ENCODE measurements at regions not wholly inside any gene's neighbourhood (a gene's known extent, or its start where the extent isn't known, plus 50 kb on each side); places are given as distances from the start of the nearest gene placed in this dataset.

DNA sequence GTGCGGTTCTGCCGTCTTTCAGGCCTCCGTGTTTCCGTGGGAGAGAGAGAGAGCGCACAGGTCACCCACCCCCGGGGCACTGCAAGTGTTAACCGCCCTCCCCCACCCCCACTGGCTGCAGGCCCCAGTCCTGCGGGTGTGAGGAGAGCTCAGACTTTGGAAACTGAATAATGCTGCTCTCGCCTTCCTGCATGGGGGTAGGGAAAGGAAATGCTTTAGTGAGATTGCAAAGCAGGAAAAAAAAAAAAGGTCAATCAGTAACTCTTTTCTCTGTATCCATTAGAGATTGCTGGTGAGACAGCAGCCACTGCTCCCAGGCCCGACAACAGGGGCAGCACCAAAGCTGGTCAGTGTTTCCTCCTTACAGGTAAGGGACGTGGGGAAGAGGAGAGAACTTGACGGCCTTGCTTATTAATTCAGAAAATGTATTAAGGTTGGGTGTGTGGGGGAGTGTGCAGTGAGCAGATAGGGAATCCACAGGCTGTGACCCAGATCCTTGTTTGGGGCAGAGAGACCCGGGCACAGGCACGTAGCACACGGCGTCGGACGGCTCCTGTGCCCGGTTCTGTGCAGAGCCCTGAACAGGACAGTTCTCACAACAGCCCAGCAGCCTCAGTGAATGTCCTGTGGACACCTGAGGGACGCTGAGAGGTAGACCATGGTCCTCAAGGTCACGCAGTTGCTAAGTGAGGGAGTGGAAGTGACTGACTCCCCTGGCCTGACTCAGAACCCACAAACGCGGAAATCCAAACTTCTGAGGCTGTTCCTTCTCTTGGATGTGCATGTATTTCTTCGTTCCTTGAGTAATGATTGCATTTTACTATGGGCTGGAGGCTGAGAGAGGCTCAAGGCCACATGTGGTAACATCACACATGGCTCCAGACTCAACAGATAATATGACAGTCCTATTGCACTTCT, 156.5 kb downstream of the FOXL1 start:
- Histone ChIP-seq H3K9me3 (replicated peaks in 1 of 2; ENCODE audit: control insufficient read depth in 2 of 2, insufficient read depth in 1 of 2, low read depth in 1 of 2, low read length in 2 of 2) (peaks cover 0 to 4% of the 10 kb centered on the region in 2 donors), H2AFZ (ENCODE audit: low read length) (peak overlapping the region; percentile 35), H3K14ac (ENCODE audit: low read length) (no peak overlapping the region), H3K4me1 (ENCODE audit: control insufficient read depth in 2 of 2, insufficient read depth in 1 of 2, low read depth in 1 of 2, low read length in 2 of 2) (peaks cover 4 to 36% of the 10 kb centered on the region in 2 donors), H4K91ac (ENCODE audit: low read depth, low read length, poor library complexity) (no peak overlapping the region), H3K23ac (ENCODE audit: low read depth, low read length, poor library complexity) (no peak overlapping the region), H3K27me3 (ENCODE audit: control insufficient read depth in 3 of 3, insufficient read depth in 3 of 3, low read depth in 1 of 3, low read length in 3 of 3) (peaks cover 0 to 41% (median 19%) of the 10 kb centered on the region in 3 experiments), H2BK5ac (ENCODE audit: low read length) (no peak overlapping the region), H2BK15ac (ENCODE audit: low read length) (peak overlapping the region; percentile 40), H3K36me3 (replicated peaks in 1 of 2; ENCODE audit: control insufficient read depth in 2 of 2, insufficient read depth in 2 of 2, low read length in 2 of 2) (no peaks in the 10 kb centered on the region), H3K9ac (ENCODE audit: low read depth, low read length, poor library complexity) (peak overlapping the region; percentile 9), H3K4me2 (ENCODE audit: insufficient read depth, low read length, poor library complexity, severe bottlenecking) (no peak overlapping the region), H3K18ac (ENCODE audit: low read length) (peak overlapping the region; percentile 73), H4K8ac (ENCODE audit: low read depth, low read length) (no peak overlapping the region), H2BK120ac (ENCODE audit: low read depth, low read length) (no peak overlapping the region), H3K4me3 (ENCODE audit: low read length in 2 of 2) (no peak overlapping the region), H2BK12ac (ENCODE audit: low read length) (no peak overlapping the region), H2AK5ac (ENCODE audit: low read depth, low read length) (no peak overlapping the region), H3K27ac (replicated peaks; ENCODE audit: low read length) (no peak overlapping the region), H3K4ac (ENCODE audit: low read length) (no peak overlapping the region), H3K79me1 (ENCODE audit: low read depth, low read length) (no peaks in the 10 kb centered on the region)
- no peak for DNase-seq (ENCODE audit: low spot score)
- WGBS, 2 donors (ENCODE audit: extremely low coverage in 2 of 2, insufficient read length in 2 of 2, insufficient replicate concordance in 1 of 2): no CpG with 5 or more reads among the region's 24 CpGs

DNA sequence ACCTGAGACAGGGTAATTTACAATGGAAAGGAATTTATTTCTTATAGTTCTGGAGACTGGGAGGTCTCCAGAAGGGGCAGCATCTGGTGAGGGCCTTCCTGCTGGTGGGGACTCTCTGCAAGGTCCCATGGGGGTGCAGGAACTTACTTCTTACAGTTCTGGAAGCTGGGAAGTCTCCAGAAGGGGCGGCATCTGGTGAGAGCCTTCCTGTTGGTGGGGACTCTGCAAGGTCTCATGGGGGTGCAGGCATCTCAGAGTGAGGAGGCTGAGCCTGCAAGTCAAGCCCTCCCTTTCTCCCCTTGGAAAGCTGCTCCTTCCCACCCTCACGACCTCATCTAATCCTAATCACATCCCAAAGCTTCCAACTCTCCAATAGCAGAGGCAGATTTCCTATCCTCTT, 157.4 kb downstream of the FOXL1 start:
- Histone ChIP-seq H3K23ac (ENCODE audit: low read depth, low read length, poor library complexity) (no peak overlapping the region), H2BK12ac (ENCODE audit: low read length) (no peak overlapping the region), H4K91ac (ENCODE audit: low read depth, low read length, poor library complexity) (no peak overlapping the region), H2BK5ac (ENCODE audit: low read length) (no peak overlapping the region), H2BK15ac (ENCODE audit: low read length) (peak overlapping the region; percentile 60), H3K27ac (replicated peaks; ENCODE audit: low read length) (no peak overlapping the region), H3K4me2 (ENCODE audit: insufficient read depth, low read length, poor library complexity, severe bottlenecking) (no peak overlapping the region), H3K27me3 (ENCODE audit: control insufficient read depth in 3 of 3, insufficient read depth in 3 of 3, low read depth in 1 of 3, low read length in 3 of 3) (peaks cover 0 to 32% (median 19%) of the 10 kb centered on the region in 3 experiments), H3K9ac (ENCODE audit: low read depth, low read length, poor library complexity) (no peak overlapping the region), H3K4ac (ENCODE audit: low read length) (no peak overlapping the region), H3K79me1 (ENCODE audit: low read depth, low read length) (no peaks in the 10 kb centered on the region), H2AFZ (ENCODE audit: low read length) (no peak overlapping the region), H3K18ac (ENCODE audit: low read length) (no peak overlapping the region), H2AK5ac (ENCODE audit: low read depth, low read length) (no peak overlapping the region), H3K14ac (ENCODE audit: low read length) (no peak overlapping the region), H4K8ac (ENCODE audit: low read depth, low read length) (no peak overlapping the region), H3K9me3 (replicated peaks in 1 of 2; ENCODE audit: control insufficient read depth in 2 of 2, insufficient read depth in 1 of 2, low read depth in 1 of 2, low read length in 2 of 2) (peaks cover 0 to 4% of the 10 kb centered on the region in 2 donors), H3K4me3 (ENCODE audit: low read length in 2 of 2) (no peak overlapping the region), H2BK120ac (ENCODE audit: low read depth, low read length) (no peak overlapping the region), H3K4me1 (ENCODE audit: control insufficient read depth in 2 of 2, insufficient read depth in 1 of 2, low read depth in 1 of 2, low read length in 2 of 2) (peaks cover 4 to 32% of the 10 kb centered on the region in 2 donors), H3K36me3 (replicated peaks in 1 of 2; ENCODE audit: control insufficient read depth in 2 of 2, insufficient read depth in 2 of 2, low read length in 2 of 2) (no peaks in the 10 kb centered on the region)
- no CpG with 5 or more reads among the region's 2 CpGs for WGBS, 2 donors (ENCODE audit: extremely low coverage in 2 of 2, insufficient read length in 2 of 2, insufficient replicate concordance in 1 of 2)
- DNase-seq (ENCODE audit: low spot score): no peak

DNA sequence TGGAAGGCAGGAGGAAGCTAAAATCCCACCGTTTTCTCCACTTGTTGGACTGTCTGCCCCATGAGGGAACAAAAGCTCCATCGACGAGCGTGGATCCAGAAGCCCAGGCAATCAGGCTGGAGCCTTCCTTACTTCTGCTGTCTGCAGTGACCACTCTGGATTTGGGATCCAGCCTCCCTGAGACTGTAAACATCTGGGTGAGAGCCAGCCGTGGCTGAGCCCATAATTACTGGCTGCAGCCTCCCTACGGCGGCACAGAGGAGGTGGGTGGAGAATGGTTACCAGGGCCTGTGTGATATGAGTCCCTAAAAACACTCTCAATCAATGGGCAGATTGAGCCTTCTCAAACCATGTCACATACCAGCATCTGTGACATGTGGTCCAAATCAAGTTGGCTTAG, 158.2 kb downstream of the FOXL1 start:
- H3K79me1 ChIP-seq (ENCODE audit: low read depth, low read length): no peaks in the 10 kb centered on the region
- no peak overlapping the region for H2AFZ ChIP-seq (ENCODE audit: low read length)
- H3K9me3 ChIP-seq (replicated peaks in 1 of 2; ENCODE audit: control insufficient read depth in 2 of 2, insufficient read depth in 1 of 2, low read depth in 1 of 2, low read length in 2 of 2): peaks cover 0 to 4% of the 10 kb centered on the region in 2 donors
- H2BK12ac ChIP-seq (ENCODE audit: low read length): no peak overlapping the region
- H4K8ac ChIP-seq (ENCODE audit: low read depth, low read length): no peak overlapping the region
- no peak for DNase-seq (ENCODE audit: low spot score)
- no peak overlapping the region for H3K27ac ChIP-seq (replicated peaks; ENCODE audit: low read length)
- H3K4me1 ChIP-seq (ENCODE audit: control insufficient read depth in 2 of 2, insufficient read depth in 1 of 2, low read depth in 1 of 2, low read length in 2 of 2): peaks cover 4 to 38% of the 10 kb centered on the region in 2 donors
- no peaks in the 10 kb centered on the region for H3K36me3 ChIP-seq (replicated peaks in 1 of 2; ENCODE audit: control insufficient read depth in 2 of 2, insufficient read depth in 2 of 2, low read length in 2 of 2)
- H3K4me3 ChIP-seq (ENCODE audit: low read length in 2 of 2): no peak overlapping the region
- no peak overlapping the region for H2AK5ac ChIP-seq (ENCODE audit: low read depth, low read length)
- no peak overlapping the region for H3K23ac ChIP-seq (ENCODE audit: low read depth, low read length, poor library complexity)
- no peak overlapping the region for H2BK5ac ChIP-seq (ENCODE audit: low read length)
- no peak overlapping the region for H3K9ac ChIP-seq (ENCODE audit: low read depth, low read length, poor library complexity)
- H3K4ac ChIP-seq (ENCODE audit: low read length): no peak overlapping the region
- peak overlapping the region; percentile 30 for H2BK15ac ChIP-seq (ENCODE audit: low read length)
- no peak overlapping the region for H2BK120ac ChIP-seq (ENCODE audit: low read depth, low read length)
- no peak overlapping the region for H4K91ac ChIP-seq (ENCODE audit: low read depth, low read length, poor library complexity)
- H3K14ac ChIP-seq (ENCODE audit: low read length): no peak overlapping the region
- peak overlapping the region; percentile 2 for H3K18ac ChIP-seq (ENCODE audit: low read length)
- no CpG with 5 or more reads among the region's 7 CpGs for WGBS, 2 donors (ENCODE audit: extremely low coverage in 2 of 2, insufficient read length in 2 of 2, insufficient replicate concordance in 1 of 2)
- peaks cover 0 to 25% (median 19%) of the 10 kb centered on the region in 3 experiments for H3K27me3 ChIP-seq (ENCODE audit: control insufficient read depth in 3 of 3, insufficient read depth in 3 of 3, low read depth in 1 of 3, low read length in 3 of 3)
- H3K4me2 ChIP-seq (ENCODE audit: insufficient read depth, low read length, poor library complexity, severe bottlenecking): no peak overlapping the region

DNA sequence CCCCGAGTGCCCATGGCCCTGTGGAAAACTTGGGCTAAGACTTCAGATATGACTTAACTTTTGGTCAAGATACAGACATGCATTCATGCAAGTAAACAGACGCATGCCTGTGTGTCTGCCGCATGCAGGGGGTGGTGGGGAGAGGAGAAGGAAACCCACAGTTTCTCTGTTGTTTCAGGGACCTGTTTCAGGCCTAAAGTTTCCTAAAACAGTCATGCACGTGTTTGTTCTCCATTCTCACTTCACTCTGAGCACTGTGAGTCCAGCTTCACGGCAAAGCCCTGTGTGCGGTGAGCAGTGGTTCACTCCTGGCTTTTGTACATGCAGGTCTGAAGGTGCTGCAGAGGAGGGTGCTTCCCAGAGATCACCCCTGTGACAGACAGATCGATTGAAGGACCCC, 158.7 kb downstream of the FOXL1 start:
- Histone ChIP-seq H3K27me3 (ENCODE audit: control insufficient read depth in 3 of 3, insufficient read depth in 3 of 3, low read depth in 1 of 3, low read length in 3 of 3) (peaks cover 0 to 19% (median 18%) of the 10 kb centered on the region in 3 experiments), H3K18ac (ENCODE audit: low read length) (no peak overlapping the region), H3K4ac (ENCODE audit: low read length) (no peak overlapping the region), H2AFZ (ENCODE audit: low read length) (no peak overlapping the region), H2BK15ac (ENCODE audit: low read length) (no peak overlapping the region), H3K9me3 (replicated peaks in 1 of 2; ENCODE audit: control insufficient read depth in 2 of 2, insufficient read depth in 1 of 2, low read depth in 1 of 2, low read length in 2 of 2) (peaks cover 0 to 4% of the 10 kb centered on the region in 2 donors), H2BK120ac (ENCODE audit: low read depth, low read length) (no peak overlapping the region), H3K14ac (ENCODE audit: low read length) (no peak overlapping the region), H3K4me3 (ENCODE audit: low read length in 2 of 2) (no peak overlapping the region), H2BK12ac (ENCODE audit: low read length) (no peak overlapping the region), H3K27ac (replicated peaks; ENCODE audit: low read length) (no peak overlapping the region), H4K8ac (ENCODE audit: low read depth, low read length) (no peak overlapping the region), H3K9ac (ENCODE audit: low read depth, low read length, poor library complexity) (no peak overlapping the region), H2AK5ac (ENCODE audit: low read depth, low read length) (no peak overlapping the region), H3K4me2 (ENCODE audit: insufficient read depth, low read length, poor library complexity, severe bottlenecking) (no peak overlapping the region), H3K23ac (ENCODE audit: low read depth, low read length, poor library complexity) (no peak overlapping the region), H4K91ac (ENCODE audit: low read depth, low read length, poor library complexity) (no peak overlapping the region), H3K79me1 (ENCODE audit: low read depth, low read length) (no peaks in the 10 kb centered on the region), H3K4me1 (ENCODE audit: control insufficient read depth in 2 of 2, insufficient read depth in 1 of 2, low read depth in 1 of 2, low read length in 2 of 2) (peaks cover 4 to 40% of the 10 kb centered on the region in 2 donors), H2BK5ac (ENCODE audit: low read length) (no peak overlapping the region), H3K36me3 (replicated peaks in 1 of 2; ENCODE audit: control insufficient read depth in 2 of 2, insufficient read depth in 2 of 2, low read length in 2 of 2) (no peaks in the 10 kb centered on the region)
- DNase-seq (ENCODE audit: low spot score): no peak
- WGBS, 2 donors (ENCODE audit: extremely low coverage in 2 of 2, insufficient read length in 2 of 2, insufficient replicate concordance in 1 of 2): no CpG with 5 or more reads among the region's 7 CpGs
